ENCODE measurements at regions not wholly inside any gene's neighbourhood (a gene's known extent, or its start where the extent isn't known, plus 50 kb on each side); places are given as distances from the start of the nearest gene placed in this dataset.

DNA sequence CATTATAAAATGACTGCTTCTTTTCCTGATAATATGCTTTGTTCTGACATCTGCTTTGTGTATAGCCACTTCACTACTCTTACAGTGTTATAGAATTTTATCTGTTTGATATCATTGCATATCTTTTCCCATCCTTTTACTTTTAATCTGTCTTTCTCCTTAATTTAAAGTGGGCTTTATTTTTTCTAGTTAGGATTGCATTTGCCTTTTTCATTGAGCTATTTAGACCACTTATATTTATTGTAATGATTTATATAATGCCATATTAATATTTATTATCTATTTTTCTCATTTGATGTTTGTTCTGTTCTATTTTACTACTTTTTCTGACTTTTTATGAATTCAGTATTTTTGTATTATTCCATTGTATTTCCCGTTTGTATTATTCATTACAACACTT is 758.7 kb downstream of the TMEM182 start:
- Histone ChIP-seq H3K4me1 (ENCODE audit: control insufficient read depth in 2 of 2, insufficient read depth in 2 of 2, low read length in 2 of 2) (no peaks in the 10 kb centered on the region), H3K4me3 (ENCODE audit: low read length in 2 of 2) (no peak overlapping the region), H3K27me3 (ENCODE audit: control insufficient read depth in 2 of 2, insufficient read depth in 1 of 2, low read length in 1 of 2) (no peaks in the 10 kb centered on the region), H3K27ac (ENCODE audit: low read depth in 1 of 2, low read length in 1 of 2) (no peak overlapping the region), H3K9me3 (ENCODE audit: control insufficient read depth in 2 of 2, insufficient read depth in 1 of 2, low read length in 1 of 2) (no peaks in the 10 kb centered on the region), H3K36me3 (ENCODE audit: control insufficient read depth in 2 of 2, insufficient read depth in 2 of 2, low read length in 1 of 2) (no peaks in the 10 kb centered on the region)
- DNase-seq (ENCODE audit: low read depth in 6 of 9, low spot score in 9 of 9): no peak
- WGBS: 92% methylated on average over 1 of the region's 1 CpG

DNA sequence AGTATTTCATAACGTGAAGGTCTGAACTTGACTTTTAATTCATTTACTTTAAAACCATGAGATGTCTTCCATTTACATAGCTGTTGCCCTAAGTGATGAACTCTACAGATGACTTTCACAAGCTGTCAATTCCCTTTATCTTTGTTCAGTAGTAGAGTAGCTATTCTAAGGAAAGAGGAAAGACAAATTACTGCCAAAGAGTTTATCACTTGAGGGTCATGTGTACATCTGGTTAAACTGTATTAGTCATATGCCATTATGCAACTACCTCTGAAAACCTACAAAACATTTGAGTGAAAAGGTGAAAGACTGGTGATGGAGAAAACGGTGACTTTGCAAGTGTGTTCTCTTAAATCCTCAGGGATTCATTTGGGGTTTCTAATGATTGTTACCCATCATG is 763.9 kb downstream of the TMEM182 start:
- no peak overlapping the region for H3K4me3 ChIP-seq (ENCODE audit: low read length in 2 of 2)

GRCh38 chr2:103526757-103527156 is 764.9 kb downstream of the TMEM182 start:
- H3K27ac ChIP-seq (ENCODE audit: low read depth in 1 of 2, low read length in 1 of 2): no peak overlapping the region
- H3K9me3 ChIP-seq (ENCODE audit: control insufficient read depth in 2 of 2, insufficient read depth in 1 of 2, low read length in 1 of 2): peaks cover 0 to 5% of the 10 kb centered on the region in 2 donors
- no peaks in the 10 kb centered on the region for H3K36me3 ChIP-seq (ENCODE audit: control insufficient read depth in 2 of 2, insufficient read depth in 2 of 2, low read length in 1 of 2)
- 91% methylated on average over 9 of the region's 9 CpGs for WGBS
- no peaks in the 10 kb centered on the region for H3K4me1 ChIP-seq (ENCODE audit: control insufficient read depth in 2 of 2, insufficient read depth in 2 of 2, low read length in 2 of 2)
- DNase-seq (ENCODE audit: low read depth in 6 of 9, low spot score in 9 of 9): no peak
- no peak overlapping the region for H3K4me3 ChIP-seq (ENCODE audit: low read length in 2 of 2)
- H3K27me3 ChIP-seq (ENCODE audit: control insufficient read depth in 2 of 2, insufficient read depth in 1 of 2, low read length in 1 of 2): no peaks in the 10 kb centered on the region

More for the DNA sequence above, 763.9 kb downstream of the TMEM182 start:
- WGBS: 93% methylated on average over 2 of the region's 2 CpGs
- Histone ChIP-seq H3K27ac (ENCODE audit: low read depth in 1 of 2, low read length in 1 of 2) (no peak overlapping the region), H3K9me3 (ENCODE audit: control insufficient read depth in 2 of 2, insufficient read depth in 1 of 2, low read length in 1 of 2) (peaks cover 0 to 5% of the 10 kb centered on the region in 2 donors), H3K4me1 (ENCODE audit: control insufficient read depth in 2 of 2, insufficient read depth in 2 of 2, low read length in 2 of 2) (no peaks in the 10 kb centered on the region), H3K36me3 (ENCODE audit: control insufficient read depth in 2 of 2, insufficient read depth in 2 of 2, low read length in 1 of 2) (no peaks in the 10 kb centered on the region), H3K27me3 (ENCODE audit: control insufficient read depth in 2 of 2, insufficient read depth in 1 of 2, low read length in 1 of 2) (no peaks in the 10 kb centered on the region)
- no peak for DNase-seq (ENCODE audit: low read depth in 6 of 9, low spot score in 9 of 9)

GRCh38 chr2:103527278-103527677 is 765.4 kb downstream of the TMEM182 start:
- H3K4me1 ChIP-seq (ENCODE audit: control insufficient read depth in 2 of 2, insufficient read depth in 2 of 2, low read length in 2 of 2): no peaks in the 10 kb centered on the region
- 75% methylated on average over 3 of the region's 3 CpGs for WGBS
- no peak overlapping the region for H3K27ac ChIP-seq (ENCODE audit: low read depth in 1 of 2, low read length in 1 of 2)
- no peaks in the 10 kb centered on the region for H3K27me3 ChIP-seq (ENCODE audit: control insufficient read depth in 2 of 2, insufficient read depth in 1 of 2, low read length in 1 of 2)
- H3K4me3 ChIP-seq (ENCODE audit: low read length in 2 of 2): no peak overlapping the region
- H3K36me3 ChIP-seq (ENCODE audit: control insufficient read depth in 2 of 2, insufficient read depth in 2 of 2, low read length in 1 of 2): no peaks in the 10 kb centered on the region
- DNase-seq (ENCODE audit: low read depth in 6 of 9, low spot score in 9 of 9): no peak
- H3K9me3 ChIP-seq (ENCODE audit: control insufficient read depth in 2 of 2, insufficient read depth in 1 of 2, low read length in 1 of 2): peaks cover 0 to 5% of the 10 kb centered on the region in 2 donors

- H3K9me3 ChIP-seq (ENCODE audit: control insufficient read depth in 2 of 2, insufficient read depth in 1 of 2, low read length in 1 of 2): peaks cover 0 to 5% of the 10 kb centered on the region in 2 donors
- WGBS: 95% methylated on average over 5 of the region's 5 CpGs
- no peak overlapping the region for H3K4me3 ChIP-seq (ENCODE audit: low read length in 2 of 2)
- DNase-seq (ENCODE audit: low read depth in 6 of 9, low spot score in 9 of 9): no peak
- no peaks in the 10 kb centered on the region for H3K4me1 ChIP-seq (ENCODE audit: control insufficient read depth in 2 of 2, insufficient read depth in 2 of 2, low read length in 2 of 2)
- no peak overlapping the region for H3K27ac ChIP-seq (ENCODE audit: low read depth in 1 of 2, low read length in 1 of 2)
- no peaks in the 10 kb centered on the region for H3K36me3 ChIP-seq (ENCODE audit: control insufficient read depth in 2 of 2, insufficient read depth in 2 of 2, low read length in 1 of 2)
- no peaks in the 10 kb centered on the region for H3K27me3 ChIP-seq (ENCODE audit: control insufficient read depth in 2 of 2, insufficient read depth in 1 of 2, low read length in 1 of 2)
These were observed 768.1 kb downstream of the TMEM182 start for GRCh38 chr2:103529798-103530502.

DNA sequence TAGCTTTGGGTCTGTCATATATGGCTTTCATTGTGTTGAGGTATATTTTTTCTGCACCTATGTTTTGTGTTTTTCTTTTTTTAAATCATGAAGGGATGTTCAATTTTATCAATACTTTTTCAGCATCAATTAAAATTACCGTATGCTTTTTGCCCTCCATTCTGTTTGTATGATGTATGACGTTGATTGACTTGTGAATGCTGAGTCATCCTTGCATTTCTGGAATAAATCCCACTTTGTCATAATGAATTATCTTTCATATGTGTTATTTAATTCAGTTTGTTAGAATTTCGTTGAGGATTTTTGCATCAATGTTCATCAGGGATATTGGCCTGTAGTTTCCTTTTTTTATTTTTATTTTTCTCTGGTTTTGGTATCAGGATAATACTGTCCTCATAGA is 790.9 kb downstream of the TMEM182 start:
- 90% methylated on average over 3 of the region's 3 CpGs for WGBS

DNA sequence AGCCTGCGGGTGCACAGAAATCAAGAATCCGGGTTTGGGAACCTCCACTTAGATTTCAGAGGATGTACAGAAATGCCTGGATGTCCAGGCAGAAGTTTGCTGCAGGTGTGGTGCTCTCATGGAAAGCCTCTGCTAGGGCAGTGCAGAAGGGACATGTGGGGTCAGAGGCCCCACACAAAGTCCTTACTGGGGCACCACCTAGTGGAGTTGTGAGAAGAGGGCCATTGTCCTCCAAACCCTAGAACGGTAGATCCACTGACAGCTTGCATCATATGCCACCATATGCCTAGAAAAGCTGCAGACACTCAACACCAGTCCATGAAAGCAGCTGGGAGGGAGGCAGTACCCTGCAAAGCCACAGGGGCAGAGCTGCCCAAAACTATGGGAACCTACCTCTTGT is 833.0 kb downstream of the TMEM182 start:
- H3K4me3 ChIP-seq (ENCODE audit: low read length in 2 of 2): no peak overlapping the region
- 94% methylated on average over 3 of the region's 3 CpGs for WGBS
- H3K4me1 ChIP-seq (ENCODE audit: control insufficient read depth in 2 of 2, insufficient read depth in 2 of 2, low read length in 2 of 2): no peaks in the 10 kb centered on the region
- no peaks in the 10 kb centered on the region for H3K36me3 ChIP-seq (ENCODE audit: control insufficient read depth in 2 of 2, insufficient read depth in 2 of 2, low read length in 1 of 2)
- H3K27ac ChIP-seq (ENCODE audit: low read depth in 1 of 2, low read length in 1 of 2): no peak overlapping the region
- DNase-seq (ENCODE audit: low read depth in 6 of 9, low spot score in 9 of 9): no peak
- H3K27me3 ChIP-seq (ENCODE audit: control insufficient read depth in 2 of 2, insufficient read depth in 1 of 2, low read length in 1 of 2): no peaks in the 10 kb centered on the region
- peaks cover 1 to 12% of the 10 kb centered on the region in 2 donors for H3K9me3 ChIP-seq (ENCODE audit: control insufficient read depth in 2 of 2, insufficient read depth in 1 of 2, low read length in 1 of 2)

More for the DNA sequence above, 790.9 kb downstream of the TMEM182 start:
- Histone ChIP-seq H3K4me3 (ENCODE audit: low read length in 2 of 2) (no peak overlapping the region), H3K9me3 (ENCODE audit: control insufficient read depth in 2 of 2, insufficient read depth in 1 of 2, low read length in 1 of 2) (peaks cover 0 to 4% of the 10 kb centered on the region in 2 donors), H3K27ac (ENCODE audit: low read depth in 1 of 2, low read length in 1 of 2) (no peak overlapping the region), H3K27me3 (ENCODE audit: control insufficient read depth in 2 of 2, insufficient read depth in 1 of 2, low read length in 1 of 2) (no peaks in the 10 kb centered on the region), H3K4me1 (ENCODE audit: control insufficient read depth in 2 of 2, insufficient read depth in 2 of 2, low read length in 2 of 2) (no peaks in the 10 kb centered on the region), H3K36me3 (ENCODE audit: control insufficient read depth in 2 of 2, insufficient read depth in 2 of 2, low read length in 1 of 2) (no peaks in the 10 kb centered on the region)
- DNase-seq (ENCODE audit: low read depth in 6 of 9, low spot score in 9 of 9): no peak

- H3K36me3 ChIP-seq (ENCODE audit: control insufficient read depth in 2 of 2, insufficient read depth in 2 of 2, low read length in 1 of 2): no peaks in the 10 kb centered on the region
- 89% methylated on average over 7 of the region's 7 CpGs for WGBS
- H3K4me3 ChIP-seq (ENCODE audit: low read length in 2 of 2): no peak overlapping the region
- DNase-seq (ENCODE audit: low read depth in 6 of 9, low spot score in 9 of 9): no peak
- no peaks in the 10 kb centered on the region for H3K9me3 ChIP-seq (ENCODE audit: control insufficient read depth in 2 of 2, insufficient read depth in 1 of 2, low read length in 1 of 2)
- H3K27ac ChIP-seq (ENCODE audit: low read depth in 1 of 2, low read length in 1 of 2): no peak overlapping the region
- no peaks in the 10 kb centered on the region for H3K4me1 ChIP-seq (ENCODE audit: control insufficient read depth in 2 of 2, insufficient read depth in 2 of 2, low read length in 2 of 2)
- no peaks in the 10 kb centered on the region for H3K27me3 ChIP-seq (ENCODE audit: control insufficient read depth in 2 of 2, insufficient read depth in 1 of 2, low read length in 1 of 2)
These were observed 843.4 kb downstream of the TMEM182 start for GRCh38 chr2:103605071-103605780.

- Histone ChIP-seq H3K27me3 (ENCODE audit: control insufficient read depth in 2 of 2, insufficient read depth in 1 of 2, low read length in 1 of 2) (no peaks in the 10 kb centered on the region), H3K4me1 (ENCODE audit: control insufficient read depth in 2 of 2, insufficient read depth in 2 of 2, low read length in 2 of 2) (no peaks in the 10 kb centered on the region), H3K4me3 (ENCODE audit: low read length in 2 of 2) (no peak overlapping the region), H3K9me3 (ENCODE audit: control insufficient read depth in 2 of 2, insufficient read depth in 1 of 2, low read length in 1 of 2) (peaks cover 0 to 3% of the 10 kb centered on the region in 2 donors), H3K27ac (ENCODE audit: low read depth in 1 of 2, low read length in 1 of 2) (no peak overlapping the region), H3K36me3 (ENCODE audit: control insufficient read depth in 2 of 2, insufficient read depth in 2 of 2, low read length in 1 of 2) (no peaks in the 10 kb centered on the region)
- no peak for DNase-seq (ENCODE audit: low read depth in 6 of 9, low spot score in 9 of 9)
- WGBS: 93% methylated on average over 5 of the region's 5 CpGs
These were observed 853.8 kb downstream of the TMEM182 start for GRCh38 chr2:103615611-103616105.

Data from thymus (tissue), 11 donors.